Prostate gland (tissue), 2 donors: ENCODE measurements at regions not wholly inside any gene's neighbourhood (a gene's known extent, or its start where the extent isn't known, plus 50 kb on each side); places are given as distances from the start of the nearest gene placed in this dataset.

Source experiments
- CTCF ChIP-seq, 4 experiments: fragments of 200-600 bp in 2 of 4; fragments of 450-650 bp in 2 of 4; sonication (generic) in 2 of 4; IDR thresholded peaks; 1 replicate in 3 of 4; 2 replicates in 1 of 4; pipeline ENCODE4 v1.5.1; 2016 to 2019; ENCODE audit warnings: antibody characterized with exemption in 4 of 4, mild to moderate bottlenecking in 2 of 4, moderate library complexity in 2 of 4
- POLR2AphosphoS5 ChIP-seq: sonication (generic); formaldehyde crosslinking; IDR thresholded peaks from one replicate; pipeline ENCODE4 v1.6.1; 2017; ENCODE audit warnings: antibody characterized with exemption

GRCh38 chr13:103406967-103407366, 340.8 kb upstream of the SLC10A2 start:
- TF ChIP-seq CTCF (IDR thresholded peaks at IDR 0.05) (no peak), POLR2AphosphoS5 (no peak)
